ENCODE measurements at regions not wholly inside any gene's neighbourhood (a gene's known extent, or its start where the extent isn't known, plus 50 kb on each side); places are given as distances from the start of the nearest gene placed in this dataset.

GRCh38 chrX:20989361-20989760 lies 384.9 kb upstream of the CNKSR2 start:
- Histone ChIP-seq H3K9me2 (no peaks in the 10 kb centered on the region), H3K36me3 (replicated peaks in 1 of 2; ENCODE audit: control insufficient read depth in 1 of 2, insufficient read depth in 2 of 2, low read length in 1 of 2) (no peaks in the 10 kb centered on the region), H3K4me3 (ENCODE audit: low read depth in 2 of 2, low read length in 1 of 2) (no peak overlapping the region), H3K9me3 (no peaks in the 10 kb centered on the region), H3K79me2 (ENCODE audit: insufficient read depth) (no peaks in the 10 kb centered on the region), H3K9ac (no peak overlapping the region), H2AFZ (ENCODE audit: low read depth) (no peak overlapping the region), H3F3A (replicated peaks; ENCODE audit: insufficient read depth) (no peaks in the 10 kb centered on the region), H4K20me1 (ENCODE audit: insufficient read depth) (no peaks in the 10 kb centered on the region), H3K27me3 (ENCODE audit: insufficient read depth) (no peaks in the 10 kb centered on the region), H3K4me1 (ENCODE audit: control insufficient read depth in 1 of 2, insufficient read depth in 2 of 2, low read depth in 1 of 2, low read length in 1 of 2) (no peaks in the 10 kb centered on the region), H3K27ac (ENCODE audit: low read depth in 2 of 2, low read length in 1 of 2) (no peak overlapping the region), H3K4me2 (no peak overlapping the region)
- DNase-seq: no peak
- ChIA-PET CTCF (no interaction called here), POLR2A (no interaction called here)
- WGBS (ENCODE audit: low lambda C conversion rate): 21% methylated on average over 3 of the region's 3 CpGs
- TF ChIP-seq SMC3 (IDR thresholded peaks at IDR 0.05; ENCODE audit: low read depth, low read length): no peak
- no peak for TF ChIP-seq ELF1 (IDR thresholded peaks at IDR 0.05)
- TF ChIP-seq CHD2 (IDR thresholded peaks at IDR 0.05; ENCODE audit: low read length, partially characterized antibody): no peak
- no peak for TF ChIP-seq EZH2phosphoT487 (IDR thresholded peaks at IDR 0.05; ENCODE audit: borderline replicate concordance, low read depth)
- no peak for TF ChIP-seq MEF2A (IDR thresholded peaks at IDR 0.05; ENCODE audit: borderline replicate concordance, low read depth)
- no peak for TF ChIP-seq GATA2 (CRISPR knock-in tag; IDR thresholded peaks at IDR 0.05)
- no peak for TF ChIP-seq EP300 (IDR thresholded peaks at IDR 0.05; ENCODE audit: borderline replicate concordance in 1 of 2, low read depth in 1 of 2, low read length in 1 of 2)
- no peak for TF ChIP-seq FOXJ3 (CRISPR knock-in tag; IDR thresholded peaks at IDR 0.05)
- TF ChIP-seq GABPA (IDR thresholded peaks at IDR 0.05; ENCODE audit: low read depth): no peak
- TF ChIP-seq NRF1 (IDR thresholded peaks at IDR 0.05; ENCODE audit: low read depth, low read length): no peak
- no peak for TF ChIP-seq MAX (IDR thresholded peaks at IDR 0.05; ENCODE audit: low read depth)
- TF ChIP-seq USF2 (IDR thresholded peaks at IDR 0.05; ENCODE audit: borderline replicate concordance, low read depth, low read length): no peak
- TF ChIP-seq TAF1 (IDR thresholded peaks at IDR 0.05; ENCODE audit: borderline replicate concordance, low read depth, low read length): no peak
- TF ChIP-seq RAD21 (IDR thresholded peaks at IDR 0.05; ENCODE audit: low read length): no peak
- no peak for TF ChIP-seq SIN3A (IDR thresholded peaks at IDR 0.05; ENCODE audit: borderline replicate concordance, low read depth, low read length)
- no peak for TF ChIP-seq FOXM1 (IDR thresholded peaks at IDR 0.05; ENCODE audit: low read depth)
- TF ChIP-seq YY1 (IDR thresholded peaks at IDR 0.05; ENCODE audit: low read depth): no peak

GRCh38 chrX:20988804-20989203 lies 385.4 kb upstream of the CNKSR2 start:
- Histone ChIP-seq H3K27me3 (ENCODE audit: insufficient read depth) (no peaks in the 10 kb centered on the region), H3K4me3 (ENCODE audit: low read depth in 2 of 2, low read length in 1 of 2) (no peak overlapping the region), H3K36me3 (replicated peaks in 1 of 2; ENCODE audit: control insufficient read depth in 1 of 2, insufficient read depth in 2 of 2, low read length in 1 of 2) (no peaks in the 10 kb centered on the region), H3K9me3 (no peaks in the 10 kb centered on the region), H3K4me1 (ENCODE audit: control insufficient read depth in 1 of 2, insufficient read depth in 2 of 2, low read depth in 1 of 2, low read length in 1 of 2) (no peaks in the 10 kb centered on the region), H3K9me2 (no peaks in the 10 kb centered on the region), H4K20me1 (ENCODE audit: insufficient read depth) (no peaks in the 10 kb centered on the region), H3K27ac (ENCODE audit: low read depth in 2 of 2, low read length in 1 of 2) (no peak overlapping the region), H2AFZ (ENCODE audit: low read depth) (no peak overlapping the region), H3F3A (replicated peaks; ENCODE audit: insufficient read depth) (no peaks in the 10 kb centered on the region), H3K79me2 (ENCODE audit: insufficient read depth) (no peaks in the 10 kb centered on the region), H3K9ac (no peak overlapping the region), H3K4me2 (no peak overlapping the region)
- DNase-seq: no peak
- 7% methylated on average over 2 of the region's 2 CpGs for WGBS (ENCODE audit: low lambda C conversion rate)
- no peak for TF ChIP-seq TCF12 (IDR thresholded peaks at IDR 0.05)
- no peak for TF ChIP-seq CTCF (IDR thresholded peaks at IDR 0.05)
- no peak for TF ChIP-seq IRF3 (IDR thresholded peaks at IDR 0.05; ENCODE audit: low read depth, low read length)
- TF ChIP-seq TAF1 (IDR thresholded peaks at IDR 0.05; ENCODE audit: borderline replicate concordance, low read depth, low read length): no peak
- TF ChIP-seq EZH2phosphoT487 (IDR thresholded peaks at IDR 0.05; ENCODE audit: borderline replicate concordance, low read depth): no peak
- no peak for TF ChIP-seq RFX5 (IDR thresholded peaks at IDR 0.05; ENCODE audit: low read length)
- TF ChIP-seq FOSL2 (IDR thresholded peaks at IDR 0.05; ENCODE audit: borderline replicate concordance, low read depth): no peak
- TF ChIP-seq USF1 (IDR thresholded peaks at IDR 0.05; ENCODE audit: borderline replicate concordance, low read depth): no peak
- TF ChIP-seq MEF2A (IDR thresholded peaks at IDR 0.05; ENCODE audit: borderline replicate concordance, low read depth): no peak
- no peak for TF ChIP-seq GATA2 (CRISPR knock-in tag; IDR thresholded peaks at IDR 0.05)
- CTCF ChIA-PET: no interaction called here
- POLR2A ChIA-PET: no interaction called here
